ENCODE measurements at regions not wholly inside any gene's neighbourhood (a gene's known extent, or its start where the extent isn't known, plus 50 kb on each side); places are given as distances from the start of the nearest gene placed in this dataset.

DNA sequence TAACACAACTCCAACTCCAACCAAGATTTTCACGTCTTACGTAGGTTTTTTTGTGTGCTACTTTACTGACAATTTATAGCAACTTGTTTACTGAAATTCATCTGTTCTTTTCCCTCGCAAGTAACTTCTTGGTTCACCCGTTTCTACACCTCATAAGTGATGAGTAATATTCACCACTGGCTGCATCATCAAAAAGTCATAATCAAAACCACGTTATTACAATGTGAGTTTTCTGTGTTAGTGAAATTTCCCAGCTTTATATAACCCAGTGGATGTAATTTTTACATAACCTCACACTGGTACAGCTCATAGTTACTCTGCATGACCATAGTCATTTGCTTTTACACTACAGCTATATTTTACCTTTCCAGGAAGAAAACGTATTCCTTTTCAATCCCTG lies 401.1 kb upstream of the LYPLAL1 start:
- DNase-seq (ENCODE audit: low spot score), result no peak

GRCh38 chr1:218775501-218776021 lies 398.1 kb upstream of the LYPLAL1 start:
- DNase-seq (ENCODE audit: low spot score), result no peak

DNA sequence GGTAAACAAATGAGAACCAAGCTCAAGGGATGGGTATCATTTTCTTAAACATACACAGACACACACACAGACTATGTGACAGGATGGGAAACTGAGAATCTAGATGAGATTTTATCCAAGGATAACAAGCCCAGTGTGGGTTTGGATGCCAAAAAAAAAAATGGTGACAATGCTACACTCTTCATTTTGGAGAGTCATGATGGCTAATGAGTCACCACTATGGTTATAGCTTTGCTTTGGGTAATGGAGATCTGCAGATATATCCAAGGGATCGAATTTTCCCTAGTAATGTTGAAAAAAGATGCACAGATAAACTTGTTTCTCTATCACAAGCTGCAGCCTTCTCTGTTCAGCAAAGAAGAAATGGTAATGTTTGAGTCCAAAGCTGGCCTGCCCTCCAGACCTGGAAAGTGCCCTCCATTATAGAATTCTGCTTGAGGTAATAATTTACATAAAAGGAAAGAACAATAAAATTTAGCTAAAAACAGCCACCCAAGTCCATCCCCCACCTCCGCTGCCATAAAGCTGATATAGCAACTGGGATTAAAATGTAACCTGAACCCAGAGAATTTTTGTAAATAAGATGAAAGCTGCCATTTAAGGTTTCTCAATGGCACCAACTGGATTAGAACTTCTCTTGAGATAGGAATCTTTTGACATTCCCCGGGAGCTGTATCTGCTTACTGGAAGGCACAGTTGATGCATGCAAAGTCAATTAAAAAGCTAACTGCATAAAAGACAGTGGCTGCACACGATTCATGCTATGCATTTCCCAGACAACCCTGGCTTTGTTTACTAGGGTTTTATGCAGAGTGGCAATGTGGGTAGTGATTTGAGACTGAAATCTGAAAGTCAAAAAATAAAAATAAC lies 395.2 kb upstream of the LYPLAL1 start:
- DNase-seq (ENCODE audit: low spot score), result no peak

GRCh38 chr1:218779341-218780100 lies 394.2 kb upstream of the LYPLAL1 start:
- DNase-seq (ENCODE audit: low spot score), result no peak

DNA sequence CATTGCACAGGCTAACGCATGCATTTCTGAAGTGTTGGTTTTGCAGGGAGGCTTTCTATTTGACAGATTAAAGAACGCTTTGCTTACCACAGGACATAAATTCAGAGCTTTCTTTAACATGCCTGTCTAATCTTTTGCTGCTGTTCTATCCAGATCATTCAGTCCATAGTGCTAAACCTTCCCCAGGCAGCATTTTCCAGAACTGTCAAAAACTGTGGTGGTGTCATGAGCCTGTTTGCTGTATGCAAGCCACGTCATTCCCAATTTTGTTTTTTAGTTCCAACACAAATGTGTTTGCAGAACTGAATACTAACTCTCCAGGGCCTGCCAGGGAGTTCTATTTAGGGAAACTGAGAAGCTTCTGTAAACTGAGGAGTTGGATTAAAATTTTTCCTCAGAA lies 390.5 kb upstream of the LYPLAL1 start:
- no peak for DNase-seq (ENCODE audit: low spot score)

- no peak for DNase-seq (ENCODE audit: low spot score)
Measured at GRCh38 chr1:218783916-218784315, 389.8 kb upstream of the LYPLAL1 start.

DNA sequence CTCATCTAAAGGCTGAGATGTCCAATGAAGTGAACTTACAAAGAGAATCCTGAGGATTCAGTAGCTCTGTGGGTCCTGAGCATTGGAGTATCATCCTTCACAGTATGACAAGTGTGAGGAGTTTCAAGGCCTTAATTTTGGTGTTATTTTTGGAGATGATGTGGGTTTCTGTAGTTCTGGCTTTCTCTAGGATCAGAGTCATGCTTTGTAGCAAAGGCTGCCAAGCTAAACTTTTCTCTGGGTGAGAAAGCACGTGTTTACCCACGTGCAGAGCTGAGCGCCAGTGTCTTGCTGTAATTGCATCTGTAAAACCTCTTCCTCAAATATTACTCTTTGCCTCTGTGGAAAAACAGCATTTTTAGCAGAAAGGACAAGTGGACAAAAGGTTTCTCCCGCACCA lies 387.8 kb upstream of the LYPLAL1 start:
- DNase-seq (ENCODE audit: low spot score), result no peak

DNA sequence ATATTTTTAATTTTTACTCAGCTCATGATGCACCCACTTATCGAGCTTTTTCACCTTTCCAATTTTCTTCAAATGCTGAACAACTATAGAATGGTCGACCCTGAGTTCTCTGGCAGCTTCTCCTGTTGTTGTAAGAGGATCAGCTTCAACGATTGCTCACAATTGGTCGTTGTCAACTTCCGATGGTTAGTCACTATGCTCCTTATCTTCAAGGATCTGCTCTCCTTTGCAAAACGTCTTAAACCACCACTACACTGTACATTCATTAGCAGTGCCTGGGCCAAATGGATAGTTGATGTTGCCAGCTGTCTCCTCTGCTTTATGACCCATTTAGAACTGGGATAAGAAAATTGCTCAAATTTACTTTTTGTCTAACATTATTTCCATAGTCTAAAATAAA lies 385.9 kb upstream of the LYPLAL1 start:
- DNase-seq (ENCODE audit: low spot score), result no peak

DNA sequence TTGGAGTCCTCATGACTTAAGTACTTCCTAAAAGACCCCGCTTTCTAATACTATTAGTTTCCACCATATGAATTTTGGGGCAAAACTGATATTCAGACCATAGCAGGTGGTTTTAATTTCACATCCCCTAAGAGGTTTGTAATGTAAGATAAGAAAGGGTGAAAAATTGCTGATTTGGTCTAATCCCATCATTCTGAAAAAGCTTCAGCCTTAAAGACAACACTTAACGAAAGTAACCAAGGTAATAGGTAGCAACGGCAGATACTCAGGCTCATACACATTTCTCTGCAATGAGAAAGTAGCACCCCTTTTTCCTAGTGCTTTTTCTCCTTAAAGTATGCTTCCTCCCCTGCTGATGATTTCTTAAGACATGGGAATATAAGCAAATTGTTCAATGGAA lies 376.9 kb upstream of the LYPLAL1 start:
- no peak for DNase-seq (ENCODE audit: low spot score)

- no peak for DNase-seq (ENCODE audit: low spot score)
Measured at GRCh38 chr1:218802799-218803198, 370.9 kb upstream of the LYPLAL1 start.

DNA sequence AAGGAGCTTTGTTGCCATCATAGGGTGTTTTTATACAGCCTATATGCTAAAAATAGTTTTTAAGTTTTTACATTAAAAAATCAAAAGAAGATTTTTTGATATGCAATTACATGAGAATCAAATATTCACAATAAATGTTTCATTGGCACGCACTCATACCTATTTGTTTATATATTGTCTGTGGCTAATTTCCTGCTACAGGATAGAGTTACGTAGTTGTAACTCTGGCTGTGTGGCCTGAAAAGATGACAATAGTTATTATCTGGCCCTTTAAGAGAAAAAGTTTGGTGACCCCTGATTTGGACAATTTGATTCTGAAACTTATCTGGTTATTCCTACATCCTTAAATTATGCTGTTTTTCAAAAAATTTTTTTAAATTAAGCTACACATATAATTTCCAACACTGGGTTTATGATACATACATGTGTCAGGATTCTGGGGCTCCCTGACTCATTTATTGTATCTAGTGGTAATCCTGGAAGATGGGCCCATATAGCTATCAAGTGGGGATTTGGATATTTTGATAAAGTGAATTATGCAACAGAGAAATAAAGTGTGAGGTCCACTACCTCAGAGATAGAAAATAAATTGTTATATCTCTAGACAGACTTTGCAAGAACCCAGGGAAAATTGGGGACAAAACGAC lies 370.2 kb upstream of the LYPLAL1 start:
- no peak for DNase-seq (ENCODE audit: low spot score)

- DNase-seq (ENCODE audit: low spot score), result no peak
Measured at GRCh38 chr1:218804014-218804785, 369.5 kb upstream of the LYPLAL1 start.

DNA sequence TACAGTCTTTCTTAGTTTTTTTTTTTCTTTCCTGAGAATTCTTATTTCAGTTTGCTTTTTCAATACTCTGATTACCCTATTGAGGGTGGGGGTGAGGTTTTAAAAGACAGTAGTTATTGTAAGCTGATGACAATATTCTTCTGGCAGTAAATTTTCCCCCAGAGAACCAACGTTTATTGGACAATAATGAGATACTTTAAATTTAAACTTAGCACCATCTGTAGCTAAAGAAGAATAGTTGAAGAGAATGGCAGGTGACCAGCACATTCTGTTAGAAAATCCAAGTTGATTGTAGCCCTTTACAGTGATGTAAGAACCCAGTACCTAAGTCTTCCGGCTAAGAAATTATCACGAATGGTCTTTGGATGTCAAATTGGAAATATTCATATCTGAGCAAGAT lies 364.6 kb upstream of the LYPLAL1 start:
- DNase-seq (ENCODE audit: low spot score), result no peak

- no peak for DNase-seq (ENCODE audit: low spot score)
Measured at GRCh38 chr1:218809625-218810024, 364.1 kb upstream of the LYPLAL1 start.

DNA sequence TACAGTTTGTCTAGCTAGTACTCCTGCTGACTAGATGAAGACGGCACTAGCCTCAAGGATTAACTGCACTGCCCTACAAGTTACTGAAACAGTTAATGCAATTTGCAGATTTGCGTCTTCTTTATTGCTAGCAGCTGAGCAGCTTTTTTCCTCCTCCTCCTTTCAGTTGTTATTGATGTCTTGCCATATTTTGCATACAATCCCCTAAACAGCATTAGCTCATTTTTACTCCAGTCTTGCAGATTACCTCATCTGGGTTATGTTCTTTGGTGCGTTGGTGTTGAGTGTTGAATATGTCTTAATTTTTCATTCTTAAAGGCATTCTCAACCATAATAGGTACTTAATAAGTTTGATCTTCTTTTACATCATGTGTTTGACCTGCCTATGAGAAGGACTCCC lies 363.4 kb upstream of the LYPLAL1 start:
- no peak for DNase-seq (ENCODE audit: low spot score)

- no peak for DNase-seq (ENCODE audit: low spot score)
Measured at GRCh38 chr1:218811497-218811896, 362.2 kb upstream of the LYPLAL1 start.

- no peak for DNase-seq (ENCODE audit: low spot score)
Measured at GRCh38 chr1:218812360-218812759, 361.3 kb upstream of the LYPLAL1 start.

DNA sequence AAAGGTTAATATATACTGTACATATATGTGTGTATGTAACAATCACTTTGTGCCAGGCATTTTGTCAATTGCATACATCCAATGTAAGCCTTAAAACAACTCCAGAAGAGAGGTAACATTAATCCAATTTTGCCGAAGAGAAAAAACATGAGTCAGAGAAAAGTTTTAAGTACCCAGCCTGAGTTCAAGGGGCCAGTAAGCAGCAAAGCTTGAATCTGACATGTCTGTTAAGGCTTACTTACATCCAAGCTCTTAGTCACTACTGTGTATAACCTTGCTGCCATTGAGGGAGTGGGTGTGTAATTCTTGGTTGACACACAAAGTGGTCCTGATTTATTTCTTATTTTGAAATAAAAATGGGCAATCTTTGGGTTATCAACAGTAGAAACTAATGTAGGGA lies 360.4 kb upstream of the LYPLAL1 start:
- DNase-seq (ENCODE audit: low spot score), result no peak

GRCh38 chr1:218815076-218815475 lies 358.6 kb upstream of the LYPLAL1 start:
- no peak for DNase-seq (ENCODE audit: low spot score)

- no peak for DNase-seq (ENCODE audit: low spot score)
Measured at GRCh38 chr1:218817071-218817470, 356.6 kb upstream of the LYPLAL1 start.

GRCh38 chr1:218817691-218818465 lies 355.8 kb upstream of the LYPLAL1 start:
- DNase-seq (ENCODE audit: low spot score), result no peak
